ENCODE measurements at regions not wholly inside any gene's neighbourhood (a gene's known extent, or its start where the extent isn't known, plus 50 kb on each side); places are given as distances from the start of the nearest gene placed in this dataset.

DNA sequence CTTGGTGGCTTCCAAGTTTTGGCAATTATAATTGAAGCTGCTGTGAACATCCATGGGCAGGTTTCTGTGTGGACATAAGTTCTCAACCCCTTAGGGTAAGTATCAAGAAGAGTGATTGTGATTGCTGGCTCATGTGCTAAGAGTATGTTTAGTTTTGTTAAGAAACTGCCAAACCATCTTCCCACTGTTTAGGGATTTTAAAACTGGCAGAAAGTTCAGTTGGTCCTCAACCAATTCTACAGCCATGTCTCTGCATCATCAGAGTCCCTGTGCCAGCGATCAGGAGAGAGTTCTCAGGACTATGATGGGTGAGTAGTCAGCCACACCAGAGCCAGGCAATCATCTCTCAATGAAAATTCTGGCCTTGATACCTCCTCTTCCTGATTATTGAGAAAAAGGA lies 193.8 kb downstream of the ZC3H11B start:
- WGBS, 2 donors = 84 to 90% methylated on average over 1 of the region's 1 CpG
- no peaks in the 10 kb centered on the region for H3K9me3 ChIP-seq
- DNase-seq = no peak
- TF ChIP-seq POLR2A (IDR thresholded peaks at IDR 0.05) (no peak), EP300 (IDR thresholded peaks at IDR 0.05) (no peak), POLR2AphosphoS5 (IDR thresholded peaks at IDR 0.05) (no peak)
- TF ChIP-seq, protein P1, sequence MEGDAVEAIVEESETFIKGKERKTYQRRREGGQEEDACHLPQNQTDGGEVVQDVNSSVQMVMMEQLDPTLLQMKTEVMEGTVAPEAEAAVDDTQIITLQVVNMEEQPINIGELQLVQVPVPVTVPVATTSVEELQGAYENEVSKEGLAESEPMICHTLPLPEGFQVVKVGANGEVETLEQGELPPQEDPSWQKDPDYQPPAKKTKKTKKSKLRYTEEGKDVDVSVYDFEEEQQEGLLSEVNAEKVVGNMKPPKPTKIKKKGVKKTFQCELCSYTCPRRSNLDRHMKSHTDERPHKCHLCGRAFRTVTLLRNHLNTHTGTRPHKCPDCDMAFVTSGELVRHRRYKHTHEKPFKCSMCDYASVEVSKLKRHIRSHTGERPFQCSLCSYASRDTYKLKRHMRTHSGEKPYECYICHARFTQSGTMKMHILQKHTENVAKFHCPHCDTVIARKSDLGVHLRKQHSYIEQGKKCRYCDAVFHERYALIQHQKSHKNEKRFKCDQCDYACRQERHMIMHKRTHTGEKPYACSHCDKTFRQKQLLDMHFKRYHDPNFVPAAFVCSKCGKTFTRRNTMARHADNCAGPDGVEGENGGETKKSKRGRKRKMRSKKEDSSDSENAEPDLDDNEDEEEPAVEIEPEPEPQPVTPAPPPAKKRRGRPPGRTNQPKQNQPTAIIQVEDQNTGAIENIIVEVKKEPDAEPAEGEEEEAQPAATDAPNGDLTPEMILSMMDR (IDR thresholded peaks at IDR 0.05) = no peak
- no peak overlapping the region for H3K27ac ChIP-seq
- H3K4me3 ChIP-seq = no peak overlapping the region
- peaks cover 0 to 2% (median 0%) of the 10 kb centered on the region in 4 donors for H3K4me1 ChIP-seq
- no peaks in the 10 kb centered on the region for H3K27me3 ChIP-seq
- no peaks in the 10 kb centered on the region for H3K36me3 ChIP-seq
- intact Hi-C loops (cut with DNase I) = loop anchor here (5.0 kb wide), 1 partner anchor 1087 kb away; no protein-coding TSS in a partner anchor

DNA sequence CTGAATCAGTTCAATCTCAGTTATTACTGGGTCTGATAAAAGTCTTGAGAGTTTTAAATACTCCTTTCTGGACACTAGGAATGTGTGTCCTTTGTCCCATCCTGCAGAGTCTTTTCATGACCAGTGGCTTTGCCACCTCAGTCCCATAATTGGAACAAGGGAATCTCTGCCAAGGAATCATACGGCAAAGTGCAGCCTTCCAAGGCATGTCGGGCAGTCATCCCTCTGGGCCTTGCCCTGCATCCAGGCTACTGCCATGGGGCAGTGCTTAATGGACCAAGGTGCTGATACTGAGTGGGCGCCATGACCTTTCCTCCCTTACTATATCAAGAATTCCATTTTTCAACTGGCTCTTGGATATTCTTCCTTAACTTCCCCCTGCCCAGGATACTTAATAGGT lies 195.3 kb downstream of the ZC3H11B start:
- intact Hi-C loops (cut with DNase I) = loop anchor here (5.0 kb wide), 1 partner anchor 1085 kb away; no protein-coding TSS in a partner anchor
- no peaks in the 10 kb centered on the region for H3K9me3 ChIP-seq
- no peaks in the 10 kb centered on the region for H3K36me3 ChIP-seq
- TF ChIP-seq, protein P1 (IDR thresholded peaks at IDR 0.05) = no peak
- TF ChIP-seq EP300 (IDR thresholded peaks at IDR 0.05) (no peak), POLR2AphosphoS5 (IDR thresholded peaks at IDR 0.05) (no peak), POLR2A (IDR thresholded peaks at IDR 0.05) (no peak)
- 89 to 98% methylated on average over 3 of the region's 3 CpGs for WGBS, 2 donors
- no peak for DNase-seq
- peaks cover 0 to 10% (median 0%) of the 10 kb centered on the region in 4 donors for H3K4me1 ChIP-seq
- no peak overlapping the region for H3K27ac ChIP-seq
- H3K27me3 ChIP-seq = no peaks in the 10 kb centered on the region
- no peak overlapping the region for H3K4me3 ChIP-seq

DNA sequence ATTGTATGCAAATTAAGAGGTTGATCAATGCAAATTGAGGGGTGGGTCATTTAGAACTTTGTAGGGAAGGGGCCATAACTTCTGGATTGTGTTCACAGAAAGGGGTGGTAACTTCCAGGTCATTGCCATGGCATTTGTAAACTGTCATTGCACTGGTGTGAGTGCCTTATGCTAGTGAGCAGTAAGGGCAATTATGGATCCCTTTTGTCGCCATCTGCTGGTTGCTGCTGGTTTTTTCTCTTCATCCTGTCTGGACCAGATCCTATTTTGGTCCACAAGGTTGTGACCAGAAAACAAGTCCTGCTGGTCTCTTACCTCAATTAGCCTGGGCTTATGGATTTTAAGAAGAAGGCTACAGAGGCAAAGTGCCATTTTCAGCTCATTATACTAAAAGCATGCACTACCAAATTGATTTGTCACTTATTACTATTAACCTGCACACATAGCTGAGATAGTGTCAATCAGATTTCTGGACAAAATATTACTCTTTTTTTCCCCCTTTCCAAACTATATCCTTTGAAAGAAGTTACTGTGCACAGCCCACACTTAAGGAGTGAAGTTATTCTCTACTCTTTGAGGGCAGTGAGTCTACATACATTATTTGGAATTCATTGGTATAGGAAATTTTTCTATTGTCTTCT lies 196.2 kb downstream of the ZC3H11B start:
- H3K9me3 ChIP-seq = no peaks in the 10 kb centered on the region
- no peak overlapping the region for H3K27ac ChIP-seq
- H3K4me3 ChIP-seq = no peak overlapping the region
- TF ChIP-seq, protein P1 (IDR thresholded peaks at IDR 0.05) = peak in 3 of 4 experiments; percentile 22 to 59 (median 28)
- no peak for TF ChIP-seq POLR2A (IDR thresholded peaks at IDR 0.05)
- no peak for TF ChIP-seq POLR2AphosphoS5 (IDR thresholded peaks at IDR 0.05)
- TF ChIP-seq EP300 (IDR thresholded peaks at IDR 0.05) = no peak
- H3K27me3 ChIP-seq = no peaks in the 10 kb centered on the region
- intact Hi-C loops (cut with DNase I) = loop anchor here (5.0 kb wide), 1 partner anchor 1084 kb away; no protein-coding TSS in a partner anchor
- 5 to 15% methylated on average over 1 of the region's 1 CpG for WGBS, 2 donors
- no peaks in the 10 kb centered on the region for H3K36me3 ChIP-seq
- H3K4me1 ChIP-seq = peaks cover 0 to 10% (median 0%) of the 10 kb centered on the region in 4 donors
- peak; percentile 64 for DNase-seq

DNA sequence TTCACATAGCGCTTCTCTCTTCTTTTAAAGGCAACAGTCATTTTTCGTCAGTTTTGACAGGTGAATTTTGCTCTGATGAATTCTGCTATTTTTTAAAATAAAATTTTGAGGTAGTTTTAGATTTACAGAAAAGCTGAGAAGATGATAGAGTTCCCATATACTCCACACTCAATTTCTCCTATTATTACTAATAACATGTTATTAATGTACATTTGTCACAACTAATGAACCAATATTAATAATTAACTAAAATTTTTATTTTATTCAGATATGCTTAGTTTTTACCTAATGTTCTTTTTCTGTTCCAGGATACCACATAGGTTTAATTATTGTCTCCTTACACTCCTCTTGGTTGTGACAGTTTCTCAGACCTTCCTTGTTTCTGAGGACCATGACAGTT lies 197.0 kb downstream of the ZC3H11B start:
- intact Hi-C loops (cut with DNase I) = loop anchor here (5.0 kb wide), 1 partner anchor 1084 kb away; no protein-coding TSS in a partner anchor
- Histone ChIP-seq H3K9me3 (no peaks in the 10 kb centered on the region), H3K27me3 (no peaks in the 10 kb centered on the region), H3K36me3 (no peaks in the 10 kb centered on the region), H3K4me3 (no peak overlapping the region), H3K27ac (no peak overlapping the region), H3K4me1 (peaks cover 0 to 10% (median 0%) of the 10 kb centered on the region in 4 donors)
- TF ChIP-seq EP300 (IDR thresholded peaks at IDR 0.05) = no peak
- TF ChIP-seq POLR2A (IDR thresholded peaks at IDR 0.05) = no peak
- TF ChIP-seq, protein P1 (IDR thresholded peaks at IDR 0.05) = no peak
- TF ChIP-seq POLR2AphosphoS5 (IDR thresholded peaks at IDR 0.05) = no peak
- WGBS, 2 donors = 88 to 91% methylated on average over 2 of the region's 2 CpGs
- no peak for DNase-seq

All from sigmoid colon (tissue), 6 donors.